ENCODE measurements at regions not wholly inside any gene's neighbourhood (a gene's known extent, or its start where the extent isn't known, plus 50 kb on each side); places are given as distances from the start of the nearest gene placed in this dataset.

DNA sequence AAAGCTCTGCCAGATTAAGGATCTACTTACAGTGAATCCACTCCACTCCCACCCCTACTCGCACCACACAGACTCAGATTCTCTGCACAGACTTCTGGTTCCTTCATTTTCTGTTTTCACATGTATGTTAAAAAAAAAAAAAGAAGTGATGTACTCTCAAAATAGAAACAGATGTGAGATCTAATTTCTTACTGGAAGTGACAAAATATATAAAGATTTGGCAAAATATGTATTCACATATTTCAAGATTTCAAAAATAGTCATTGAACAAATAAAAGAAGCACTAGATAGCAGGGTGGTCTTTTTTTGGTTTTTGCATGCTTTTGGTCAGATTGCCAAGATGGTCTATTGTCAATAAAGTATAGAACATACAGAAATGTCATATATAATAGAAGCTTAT lies 379.2 kb downstream of the TMEM167A start:
- no peak overlapping the region for H3K4me3 ChIP-seq (ENCODE audit: low read depth, low read length)
- TF ChIP-seq, protein P1, sequence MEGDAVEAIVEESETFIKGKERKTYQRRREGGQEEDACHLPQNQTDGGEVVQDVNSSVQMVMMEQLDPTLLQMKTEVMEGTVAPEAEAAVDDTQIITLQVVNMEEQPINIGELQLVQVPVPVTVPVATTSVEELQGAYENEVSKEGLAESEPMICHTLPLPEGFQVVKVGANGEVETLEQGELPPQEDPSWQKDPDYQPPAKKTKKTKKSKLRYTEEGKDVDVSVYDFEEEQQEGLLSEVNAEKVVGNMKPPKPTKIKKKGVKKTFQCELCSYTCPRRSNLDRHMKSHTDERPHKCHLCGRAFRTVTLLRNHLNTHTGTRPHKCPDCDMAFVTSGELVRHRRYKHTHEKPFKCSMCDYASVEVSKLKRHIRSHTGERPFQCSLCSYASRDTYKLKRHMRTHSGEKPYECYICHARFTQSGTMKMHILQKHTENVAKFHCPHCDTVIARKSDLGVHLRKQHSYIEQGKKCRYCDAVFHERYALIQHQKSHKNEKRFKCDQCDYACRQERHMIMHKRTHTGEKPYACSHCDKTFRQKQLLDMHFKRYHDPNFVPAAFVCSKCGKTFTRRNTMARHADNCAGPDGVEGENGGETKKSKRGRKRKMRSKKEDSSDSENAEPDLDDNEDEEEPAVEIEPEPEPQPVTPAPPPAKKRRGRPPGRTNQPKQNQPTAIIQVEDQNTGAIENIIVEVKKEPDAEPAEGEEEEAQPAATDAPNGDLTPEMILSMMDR (IDR thresholded peaks at IDR 0.05; ENCODE audit: borderline replicate concordance, insufficient read depth, low read depth, low read length): no peak

DNA sequence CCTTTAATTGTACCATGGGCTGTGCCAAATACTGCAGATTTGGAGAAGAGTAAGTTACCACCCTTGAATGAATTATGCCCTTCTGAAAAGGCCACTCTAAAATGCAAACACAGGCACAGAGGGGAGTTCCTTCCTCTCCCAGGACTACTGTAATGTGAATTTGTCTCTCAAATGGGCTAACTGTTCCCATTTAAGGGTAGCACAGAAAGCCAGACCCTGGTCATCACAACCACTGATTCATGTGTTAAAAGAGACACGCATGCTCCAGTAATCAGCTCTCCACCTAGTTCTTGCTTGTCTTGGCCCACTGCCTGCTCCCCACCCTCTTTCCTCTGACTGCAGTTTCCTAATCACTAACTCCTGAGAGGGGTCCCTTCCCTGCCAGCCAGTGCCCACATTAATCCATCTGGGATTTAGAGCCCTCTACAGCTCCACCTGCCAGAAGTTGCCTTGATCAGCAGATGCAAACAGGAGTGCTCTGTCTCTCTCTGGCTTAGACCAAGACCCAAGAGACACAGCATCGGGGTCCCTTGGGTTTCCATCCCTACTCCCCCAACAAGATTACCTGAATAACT lies 382.4 kb downstream of the TMEM167A start:
- no peak overlapping the region for H3K4me3 ChIP-seq (ENCODE audit: low read depth, low read length)
- TF ChIP-seq, protein P1 (IDR thresholded peaks at IDR 0.05; ENCODE audit: borderline replicate concordance, insufficient read depth, low read depth, low read length): no peak

DNA sequence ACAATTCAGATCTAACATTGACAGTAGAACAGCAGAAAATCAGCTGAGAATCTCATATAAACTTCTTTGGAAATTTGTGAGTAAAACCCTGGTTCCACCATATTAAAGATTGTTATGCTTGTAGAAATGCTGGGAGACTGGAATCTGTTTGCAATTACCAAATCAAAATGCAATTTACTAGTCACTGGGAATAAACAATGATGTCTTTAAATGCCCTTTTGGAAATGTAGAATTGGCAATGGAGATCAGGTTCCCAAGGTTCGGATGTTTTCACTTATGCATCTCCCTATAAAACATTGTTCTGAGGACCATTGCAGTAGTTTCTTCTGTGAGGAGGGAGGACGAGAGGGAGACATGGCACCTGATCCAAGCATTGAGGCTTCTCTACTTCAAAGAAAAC lies 384.4 kb downstream of the TMEM167A start:
- no peak overlapping the region for H3K4me3 ChIP-seq (ENCODE audit: low read depth, low read length)
- TF ChIP-seq, protein P1 (IDR thresholded peaks at IDR 0.05; ENCODE audit: borderline replicate concordance, insufficient read depth, low read depth, low read length): no peak

DNA sequence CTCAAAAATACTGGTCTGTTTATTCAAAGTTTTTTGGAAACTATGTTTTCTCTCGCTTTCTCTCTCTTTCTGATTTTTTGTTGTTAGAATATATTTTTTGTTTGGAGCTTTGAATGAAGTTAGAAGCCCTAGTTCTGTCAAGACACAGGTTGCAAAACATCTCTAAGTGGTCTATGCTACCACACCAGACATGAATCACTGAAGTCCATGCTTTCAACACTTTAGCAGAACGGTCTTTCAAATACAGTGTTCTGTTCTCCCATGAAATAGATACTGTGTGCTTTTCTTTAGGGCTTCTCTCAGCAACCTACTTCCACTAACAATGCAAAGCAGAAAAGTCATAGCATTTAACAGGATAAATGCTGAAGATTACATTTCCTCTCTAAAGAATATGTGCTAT lies 392.5 kb downstream of the TMEM167A start:
- TF ChIP-seq, protein P1 (IDR thresholded peaks at IDR 0.05; ENCODE audit: borderline replicate concordance, insufficient read depth, low read depth, low read length): no peak
- H3K4me3 ChIP-seq (ENCODE audit: low read depth, low read length): no peak overlapping the region

DNA sequence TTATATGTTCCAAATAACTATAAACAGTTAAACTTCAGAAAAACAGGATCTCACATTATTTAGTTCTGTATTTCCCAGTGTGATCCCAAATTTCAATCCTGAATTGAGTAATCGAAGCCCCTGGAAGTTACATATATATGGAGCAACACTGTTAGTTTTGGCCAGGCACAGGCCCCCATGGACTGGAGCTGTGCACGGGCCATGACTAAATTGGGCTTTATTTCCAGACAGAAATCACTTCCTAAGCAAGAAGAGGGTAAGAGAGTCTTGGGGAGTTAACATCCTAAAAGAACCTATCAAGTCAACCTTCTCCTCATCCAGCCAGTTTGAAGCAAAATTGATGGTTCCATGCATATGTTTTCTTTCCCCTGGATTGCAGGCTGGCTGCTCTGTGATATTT lies 393.0 kb downstream of the TMEM167A start:
- no peak overlapping the region for H3K4me3 ChIP-seq (ENCODE audit: low read depth, low read length)
- TF ChIP-seq, protein P1 (IDR thresholded peaks at IDR 0.05; ENCODE audit: borderline replicate concordance, insufficient read depth, low read depth, low read length): no peak

DNA sequence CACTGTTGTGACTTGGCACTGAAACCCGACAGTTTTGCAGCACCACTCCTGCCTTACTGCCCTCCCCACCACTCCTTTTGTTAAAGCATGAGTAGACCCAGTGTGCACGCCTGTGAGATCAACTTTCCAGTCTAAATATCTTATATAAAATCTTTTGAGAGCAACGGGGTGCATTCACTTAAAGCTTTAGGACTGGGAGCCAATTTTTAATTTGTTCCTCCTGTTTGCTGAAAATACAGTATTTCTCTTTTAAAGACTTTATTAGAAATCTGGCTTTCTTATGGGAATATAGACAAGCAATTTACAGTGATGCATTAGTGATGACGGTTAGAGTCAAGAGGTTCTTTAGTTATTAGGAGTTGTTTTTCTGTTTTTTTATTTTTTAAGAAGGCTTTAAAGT lies 397.5 kb downstream of the TMEM167A start:
- TF ChIP-seq, protein P1 (IDR thresholded peaks at IDR 0.05; ENCODE audit: borderline replicate concordance, insufficient read depth, low read depth, low read length): no peak
- no peak overlapping the region for H3K4me3 ChIP-seq (ENCODE audit: low read depth, low read length)

DNA sequence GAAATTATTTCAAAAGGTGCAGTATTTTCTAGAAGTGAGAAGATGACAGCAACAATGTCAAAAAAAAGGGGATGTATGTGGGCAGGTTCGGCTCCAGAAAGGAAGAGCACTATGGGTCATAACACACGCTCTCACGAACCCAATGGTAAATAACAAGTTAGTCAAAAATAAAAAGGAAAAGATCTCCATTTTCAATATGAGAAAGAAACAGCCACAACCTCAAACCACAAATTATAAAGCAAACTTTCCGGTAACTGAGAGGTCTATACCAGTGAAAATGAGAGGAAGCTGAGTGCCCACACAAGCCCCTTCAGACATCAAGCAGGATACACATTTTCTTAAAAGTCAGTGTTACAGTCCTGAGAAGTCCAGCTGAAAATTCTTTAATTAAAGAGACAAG lies 398.5 kb upstream of the RPS23 start:
- TF ChIP-seq, protein P1 (IDR thresholded peaks at IDR 0.05; ENCODE audit: borderline replicate concordance, insufficient read depth, low read depth, low read length): no peak
- no peak overlapping the region for H3K4me3 ChIP-seq (ENCODE audit: low read depth, low read length)

Measured in GM12875 (cell line).